ENCODE measurements at regions not wholly inside any gene's neighbourhood (a gene's known extent, or its start where the extent isn't known, plus 50 kb on each side); places are given as distances from the start of the nearest gene placed in this dataset.
"Not testable (repeated sequence)": the region's sequence is repeated elsewhere in the genome, so short reads cannot be mapped to it uniquely, and the experiment has no call there.

- Histone ChIP-seq H3K4me1 (ENCODE audit: insufficient read depth, low read length) (no peaks in the 10 kb centered on the region), H3K9ac (ENCODE audit: low read depth, low read length) (no peak overlapping the region), H3K36me3 (ENCODE audit: insufficient read depth, low read length) (no peaks in the 10 kb centered on the region), H3K9me3 (ENCODE audit: control insufficient read depth, insufficient read depth, low read length) (no peaks in the 10 kb centered on the region)
These were observed 663.4 kb downstream of the KHDRBS2 start for GRCh38 chr6:61622601-61623000.

- Histone ChIP-seq H3K9ac (ENCODE audit: low read depth, low read length) (no peak overlapping the region), H3K4me1 (ENCODE audit: insufficient read depth, low read length) (no peaks in the 10 kb centered on the region), H3K9me3 (ENCODE audit: control insufficient read depth, insufficient read depth, low read length) (no peaks in the 10 kb centered on the region), H3K36me3 (ENCODE audit: insufficient read depth, low read length) (no peaks in the 10 kb centered on the region)
These were observed 671.9 kb downstream of the KHDRBS2 start for GRCh38 chr6:61614119-61614518.

GRCh38 chr6:61606500-61606899 is 679.5 kb downstream of the KHDRBS2 start:
- Histone ChIP-seq H3K9me3 (ENCODE audit: control insufficient read depth, insufficient read depth, low read length) (no peaks in the 10 kb centered on the region), H3K9ac (ENCODE audit: low read depth, low read length) (peak overlapping the region; percentile 0; the same call in 1 of the 2 replicates), H3K4me1 (ENCODE audit: insufficient read depth, low read length) (no peaks in the 10 kb centered on the region), H3K36me3 (ENCODE audit: insufficient read depth, low read length) (no peaks in the 10 kb centered on the region)

DNA sequence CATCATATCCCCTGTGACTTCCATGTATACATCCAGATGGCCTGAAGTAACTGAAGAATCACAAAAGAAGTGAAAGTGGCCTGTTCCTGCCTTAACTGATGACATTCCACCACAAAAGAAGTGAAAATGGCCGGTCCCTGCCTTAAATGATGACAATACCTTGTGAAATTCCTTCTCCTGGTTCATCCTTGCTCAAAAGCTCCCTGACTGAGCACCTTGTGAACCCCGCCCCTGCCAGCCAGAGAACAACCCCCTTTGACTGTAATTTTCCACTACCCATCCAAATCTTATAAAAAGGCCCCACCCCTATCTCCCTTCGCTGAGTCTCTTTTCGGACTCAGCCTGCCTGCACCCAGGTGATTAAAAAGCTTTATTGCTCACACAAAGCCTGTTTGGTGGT is 680.2 kb downstream of the KHDRBS2 start:
- H3K9ac ChIP-seq (ENCODE audit: low read depth, low read length): peak overlapping the region; percentile 0; the same call in 1 of the 2 replicates
- H3K36me3 ChIP-seq (ENCODE audit: insufficient read depth, low read length); H3K4me1 ChIP-seq (ENCODE audit: insufficient read depth, low read length); H3K9me3 ChIP-seq (ENCODE audit: control insufficient read depth, insufficient read depth, low read length): not testable (repeated sequence)

DNA sequence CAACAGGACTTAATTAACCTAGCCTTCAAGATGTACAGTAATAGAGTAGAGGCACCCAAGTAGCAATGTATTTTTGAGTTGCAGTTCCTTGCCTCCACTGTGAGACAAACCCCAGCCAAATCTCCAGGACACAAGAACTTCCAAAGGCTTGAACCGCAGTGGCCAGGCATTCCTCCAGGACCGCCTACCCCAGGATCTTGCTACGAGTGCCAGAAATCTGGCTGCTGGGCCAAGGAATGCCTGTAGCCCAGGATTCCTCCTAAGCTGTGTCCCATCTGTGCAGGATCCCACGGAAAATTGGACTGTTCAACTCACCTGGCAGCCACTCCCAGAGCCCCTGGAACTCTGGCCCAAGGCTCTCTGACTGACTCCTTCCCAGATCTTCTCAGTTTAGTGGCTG is 683.9 kb downstream of the KHDRBS2 start:
- not testable (repeated sequence) for H3K36me3 ChIP-seq (ENCODE audit: insufficient read depth, low read length); H3K9ac ChIP-seq (ENCODE audit: low read depth, low read length); H3K4me1 ChIP-seq (ENCODE audit: insufficient read depth, low read length); H3K9me3 ChIP-seq (ENCODE audit: control insufficient read depth, insufficient read depth, low read length)

- Histone ChIP-seq H3K9ac (ENCODE audit: low read depth, low read length) (no peak overlapping the region), H3K36me3 (ENCODE audit: insufficient read depth, low read length) (no peaks in the 10 kb centered on the region), H3K9me3 (ENCODE audit: control insufficient read depth, insufficient read depth, low read length) (no peaks in the 10 kb centered on the region)
These were observed 693.8 kb downstream of the KHDRBS2 start for GRCh38 chr6:61592238-61592637.

DNA sequence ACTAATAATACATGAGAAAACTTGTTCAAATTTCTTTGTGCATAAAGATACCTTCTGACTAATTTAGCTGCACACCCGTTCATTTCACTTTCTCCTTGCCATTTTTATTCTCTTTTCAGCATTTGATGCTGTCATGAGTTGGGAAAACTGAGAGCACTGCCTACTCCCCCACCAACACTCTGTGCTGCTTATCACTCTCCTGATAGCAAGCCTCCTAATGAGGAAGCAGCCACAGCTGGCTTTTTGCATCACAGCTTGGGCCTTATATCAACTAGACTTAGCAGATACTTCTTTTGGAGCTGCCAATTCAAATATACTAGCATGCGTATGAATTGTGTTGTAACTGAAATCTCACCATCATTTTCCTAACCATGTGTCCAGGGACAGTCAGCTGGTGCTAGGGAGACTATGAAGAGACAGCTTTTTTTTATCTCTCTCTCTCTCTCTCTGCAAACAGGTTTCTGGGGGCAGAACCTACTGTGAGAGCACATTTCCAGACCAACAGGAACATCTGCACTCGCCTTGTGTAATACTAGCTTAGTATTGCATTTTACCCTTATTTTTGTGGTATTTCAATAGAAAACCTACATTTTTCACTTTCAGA is 699.0 kb downstream of the KHDRBS2 start:
- Histone ChIP-seq H3K9ac (ENCODE audit: low read depth, low read length) (no peak overlapping the region), H3K4me1 (ENCODE audit: insufficient read depth, low read length) (peaks cover 3% of the 10 kb centered on the region; the same call in 1 of the 2 replicates), H3K9me3 (ENCODE audit: control insufficient read depth, insufficient read depth, low read length) (no peaks in the 10 kb centered on the region), H3K36me3 (ENCODE audit: insufficient read depth, low read length) (no peaks in the 10 kb centered on the region)

More at GRCh38 chr6:61592238-61592637, 693.8 kb downstream of the KHDRBS2 start:
- H3K4me1 ChIP-seq (ENCODE audit: insufficient read depth, low read length): peaks cover 3% of the 10 kb centered on the region; the same call in 1 of the 2 replicates

DNA sequence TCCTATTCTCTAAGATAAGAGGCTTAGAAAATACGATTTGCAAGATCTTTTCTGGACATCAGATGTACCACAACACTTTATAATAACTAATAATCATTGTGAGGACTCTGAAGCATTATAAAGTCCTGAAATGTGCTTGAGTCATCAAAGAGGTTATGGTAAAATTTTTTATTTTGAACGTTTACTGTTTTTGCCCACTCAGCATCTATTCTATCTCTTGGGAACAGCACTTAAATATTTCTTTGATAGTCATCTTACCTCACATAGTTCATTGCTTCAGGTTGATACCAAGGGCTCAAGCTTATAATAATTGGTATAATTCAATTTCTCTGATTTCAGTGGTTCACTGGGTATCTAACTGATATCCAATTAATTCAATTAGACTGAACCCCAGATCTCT is 700.5 kb downstream of the KHDRBS2 start:
- H3K9me3 ChIP-seq (ENCODE audit: control insufficient read depth, insufficient read depth, low read length): no peaks in the 10 kb centered on the region
- no peak overlapping the region for H3K9ac ChIP-seq (ENCODE audit: low read depth, low read length)
- H3K36me3 ChIP-seq (ENCODE audit: insufficient read depth, low read length): no peaks in the 10 kb centered on the region
- H3K4me1 ChIP-seq (ENCODE audit: insufficient read depth, low read length): no peaks in the 10 kb centered on the region

- Histone ChIP-seq H3K9me3 (ENCODE audit: control insufficient read depth, insufficient read depth, low read length) (no peaks in the 10 kb centered on the region), H3K36me3 (ENCODE audit: insufficient read depth, low read length) (no peaks in the 10 kb centered on the region), H3K4me1 (ENCODE audit: insufficient read depth, low read length) (no peaks in the 10 kb centered on the region), H3K9ac (ENCODE audit: low read depth, low read length) (no peak overlapping the region)
These were observed 723.9 kb downstream of the KHDRBS2 start for GRCh38 chr6:61562098-61562497.

- Histone ChIP-seq H3K36me3 (ENCODE audit: insufficient read depth, low read length) (no peaks in the 10 kb centered on the region), H3K4me1 (ENCODE audit: insufficient read depth, low read length) (no peaks in the 10 kb centered on the region), H3K9ac (ENCODE audit: low read depth, low read length) (no peak overlapping the region), H3K9me3 (ENCODE audit: control insufficient read depth, insufficient read depth, low read length) (no peaks in the 10 kb centered on the region; the same call in 1 of the 2 replicates)
These were observed 727.2 kb downstream of the KHDRBS2 start for GRCh38 chr6:61558796-61559195.

DNA sequence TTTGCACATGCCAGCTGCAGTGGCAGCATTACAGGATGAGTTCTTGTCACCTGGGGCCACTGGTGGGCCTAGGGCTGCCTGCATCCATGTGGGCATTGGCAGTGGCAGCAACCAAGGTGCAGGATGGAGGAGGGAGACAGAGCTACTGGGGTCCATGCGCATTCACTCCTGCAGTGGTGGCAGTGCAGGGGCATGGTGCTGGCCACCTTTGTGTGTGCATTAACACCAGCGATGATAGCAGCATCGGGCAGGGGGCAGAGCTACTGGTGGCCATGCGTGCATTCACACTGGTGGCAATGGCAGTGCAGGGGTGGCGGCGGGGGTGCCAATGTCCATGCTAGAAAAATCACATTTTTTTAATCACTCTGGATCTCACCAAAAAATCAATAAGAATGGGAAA is 730.0 kb downstream of the KHDRBS2 start:
- Histone ChIP-seq H3K4me1 (ENCODE audit: insufficient read depth, low read length) (no peaks in the 10 kb centered on the region), H3K36me3 (ENCODE audit: insufficient read depth, low read length) (no peaks in the 10 kb centered on the region), H3K9me3 (ENCODE audit: control insufficient read depth, insufficient read depth, low read length) (no peaks in the 10 kb centered on the region; the same call in 1 of the 2 replicates), H3K9ac (ENCODE audit: low read depth, low read length) (no peak overlapping the region)

DNA sequence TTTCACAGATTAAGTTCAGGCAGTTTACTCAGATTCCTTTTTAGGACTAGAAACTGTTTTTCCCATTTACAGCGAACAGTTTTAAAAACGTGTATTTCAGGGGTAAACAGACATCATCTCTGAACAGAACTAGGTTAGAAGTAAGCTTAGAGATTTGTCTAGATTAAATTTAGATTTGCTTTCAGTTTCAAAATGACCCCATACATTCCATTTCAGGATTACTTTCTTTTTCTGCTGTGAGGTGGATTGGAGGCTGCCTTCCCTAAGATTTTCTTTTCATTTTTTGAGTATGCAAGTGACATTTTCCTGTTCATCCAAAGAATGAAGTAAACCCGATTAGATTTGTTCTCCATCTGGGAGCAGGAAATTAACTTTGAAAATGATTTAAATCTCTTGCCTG is 747.2 kb downstream of the KHDRBS2 start:
- Histone ChIP-seq H3K9me3 (ENCODE audit: control insufficient read depth, insufficient read depth, low read length) (no peaks in the 10 kb centered on the region; the same call in 1 of the 2 replicates), H3K36me3 (ENCODE audit: insufficient read depth, low read length) (no peaks in the 10 kb centered on the region), H3K9ac (ENCODE audit: low read depth, low read length) (no peak overlapping the region)

GRCh38 chr6:61532749-61533148 is 753.3 kb downstream of the KHDRBS2 start:
- H3K9ac ChIP-seq (ENCODE audit: low read depth, low read length); H3K36me3 ChIP-seq (ENCODE audit: insufficient read depth, low read length); H3K4me1 ChIP-seq (ENCODE audit: insufficient read depth, low read length); H3K9me3 ChIP-seq (ENCODE audit: control insufficient read depth, insufficient read depth, low read length): not testable (repeated sequence)

More for the DNA sequence above, 747.2 kb downstream of the KHDRBS2 start:
- H3K4me1 ChIP-seq (ENCODE audit: insufficient read depth, low read length): no peaks in the 10 kb centered on the region
